AG04450 (cell line): ENCODE measurements at regions not wholly inside any gene's neighbourhood (a gene's known extent, or its start where the extent isn't known, plus 50 kb on each side); places are given as distances from the start of the nearest gene placed in this dataset.

Experiments
- CTCF ChIA-PET: fragments of 300-600, 350-600 bp; formaldehyde crosslinking; extraction: SDS; loops from one replicate; lab custom pipeline; 2022; ENCODE audit warnings: antibody characterized with exemption, inconsistent platforms; lab: Charles Lee
- POLR2A ChIA-PET: fragments of 350-600 bp; formaldehyde crosslinking; extraction: SDS; loops from one replicate; lab custom pipeline; 2021; ENCODE audit warnings: antibody characterized with exemption, inconsistent platforms; lab: Yijun Ruan, JAX
- DNase-seq: peaks from one replicate; pipeline ENCODE4 v3.0.0-alpha.2; 2011; ENCODE audit warnings: low read depth, low spot score
- H3K27ac ChIP-seq: one replicate; pipeline ENCODE4 v1.5.1; 2012; ENCODE audit warnings: low read depth, low read length, control low read depth
- H3K27me3 ChIP-seq: one replicate; pipeline ENCODE4 v1.6.0; 2012; ENCODE audit warnings: low read length; ENCODE audit not compliant: control insufficient read depth, insufficient read depth
- H3K4me3 ChIP-seq: 2 replicates; pipeline ENCODE4 v1.5.1; 2011; ENCODE audit warnings: mild to moderate bottlenecking, low read depth, low read length, control low read depth
- H3K9me3 ChIP-seq: 2 replicates; pipeline ENCODE4 v1.5.1; 2012; ENCODE audit warnings: low read length; ENCODE audit not compliant: control insufficient read depth, insufficient read depth
- TF ChIP-seq, protein P1 (sequence below): IDR thresholded peaks from 2 replicates; pipeline ENCODE4 v1.5.1; 2011; ENCODE audit warnings: low read depth, low read length, control low read depth, inconsistent platforms

DNA sequence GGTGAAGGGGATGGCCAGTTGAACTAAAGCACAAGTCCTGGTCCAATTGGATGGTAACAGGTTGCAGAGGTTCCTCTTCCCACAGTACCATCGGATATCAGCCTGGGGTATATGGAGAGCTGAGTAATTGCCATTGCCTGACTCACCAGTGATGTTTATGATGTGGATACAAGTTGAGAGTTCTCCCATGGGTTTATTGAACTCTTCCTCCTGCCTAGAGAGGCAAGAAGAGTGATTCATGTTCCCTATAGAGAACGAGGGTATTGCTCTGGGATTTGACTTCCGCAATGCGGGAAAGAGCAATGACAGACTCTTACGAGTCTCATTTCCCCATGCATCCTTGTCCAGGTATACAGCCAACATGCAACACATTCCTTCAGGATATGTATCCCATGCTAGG is 111.3 kb upstream of the PCDH9 start:
- POLR2A ChIA-PET, result no interaction called here
- TF ChIP-seq, protein P1, sequence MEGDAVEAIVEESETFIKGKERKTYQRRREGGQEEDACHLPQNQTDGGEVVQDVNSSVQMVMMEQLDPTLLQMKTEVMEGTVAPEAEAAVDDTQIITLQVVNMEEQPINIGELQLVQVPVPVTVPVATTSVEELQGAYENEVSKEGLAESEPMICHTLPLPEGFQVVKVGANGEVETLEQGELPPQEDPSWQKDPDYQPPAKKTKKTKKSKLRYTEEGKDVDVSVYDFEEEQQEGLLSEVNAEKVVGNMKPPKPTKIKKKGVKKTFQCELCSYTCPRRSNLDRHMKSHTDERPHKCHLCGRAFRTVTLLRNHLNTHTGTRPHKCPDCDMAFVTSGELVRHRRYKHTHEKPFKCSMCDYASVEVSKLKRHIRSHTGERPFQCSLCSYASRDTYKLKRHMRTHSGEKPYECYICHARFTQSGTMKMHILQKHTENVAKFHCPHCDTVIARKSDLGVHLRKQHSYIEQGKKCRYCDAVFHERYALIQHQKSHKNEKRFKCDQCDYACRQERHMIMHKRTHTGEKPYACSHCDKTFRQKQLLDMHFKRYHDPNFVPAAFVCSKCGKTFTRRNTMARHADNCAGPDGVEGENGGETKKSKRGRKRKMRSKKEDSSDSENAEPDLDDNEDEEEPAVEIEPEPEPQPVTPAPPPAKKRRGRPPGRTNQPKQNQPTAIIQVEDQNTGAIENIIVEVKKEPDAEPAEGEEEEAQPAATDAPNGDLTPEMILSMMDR, result no peak
- Histone ChIP-seq H3K4me3 (no peak overlapping the region), H3K27me3 (no peaks in the 10 kb centered on the region), H3K27ac (no peak overlapping the region), H3K9me3 (no peaks in the 10 kb centered on the region)
- CTCF ChIA-PET, result no interaction called here
- DNase-seq, result no peak

DNA sequence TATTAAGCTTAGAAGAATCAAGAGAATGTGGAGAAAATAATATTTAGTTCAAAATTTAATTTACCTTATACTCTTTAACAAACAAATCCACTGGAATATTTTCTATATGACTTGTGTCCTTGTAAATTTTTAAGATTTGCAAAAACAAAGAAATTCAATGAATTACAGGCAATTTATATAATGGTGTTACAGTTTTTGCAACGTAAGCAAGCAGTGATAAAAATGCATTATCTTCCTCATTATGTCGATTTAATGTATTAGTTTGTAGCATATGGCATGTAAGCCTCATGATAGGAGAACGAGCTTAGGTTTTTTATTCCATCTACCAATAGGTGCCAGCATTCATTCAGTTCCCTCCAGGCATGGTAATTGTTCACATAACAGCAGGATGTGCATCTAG is 100.0 kb upstream of the PCDH9 start:
- Histone ChIP-seq H3K4me3 (no peak overlapping the region), H3K9me3 (no peaks in the 10 kb centered on the region), H3K27me3 (no peaks in the 10 kb centered on the region), H3K27ac (no peak overlapping the region)
- TF ChIP-seq, protein P1, result no peak
- no peak for DNase-seq
- ChIA-PET POLR2A (no interaction called here), CTCF (no interaction called here)

DNA sequence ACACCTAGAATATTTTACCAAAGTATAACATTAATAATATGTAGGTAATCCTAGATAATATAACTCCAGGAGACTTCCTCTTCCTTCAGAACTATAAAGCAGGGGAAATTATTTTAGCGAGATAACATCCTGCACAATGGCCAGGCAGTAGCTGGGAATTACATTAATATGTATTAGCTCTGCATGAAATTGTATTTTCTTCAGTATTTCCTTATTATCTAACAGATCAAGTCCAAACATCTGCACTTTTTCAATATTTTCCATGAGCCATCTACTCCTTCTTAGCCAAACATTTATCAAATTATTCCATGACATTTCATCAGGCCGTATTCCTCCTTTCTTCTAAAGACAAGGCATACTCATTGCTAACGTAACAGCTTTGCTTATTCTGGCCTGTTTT is 98.8 kb upstream of the PCDH9 start:
- no peaks in the 10 kb centered on the region for H3K9me3 ChIP-seq
- H3K27me3 ChIP-seq, result no peaks in the 10 kb centered on the region
- TF ChIP-seq, protein P1, result no peak
- H3K27ac ChIP-seq, result no peak overlapping the region
- H3K4me3 ChIP-seq, result no peak overlapping the region
- DNase-seq, result no peak
- CTCF ChIA-PET, result no interaction called here
- POLR2A ChIA-PET, result interaction anchor here (0.6 kb wide), 1 partner anchor 701 kb away, joined by 3 read pairs; no protein-coding TSS in a partner anchor

DNA sequence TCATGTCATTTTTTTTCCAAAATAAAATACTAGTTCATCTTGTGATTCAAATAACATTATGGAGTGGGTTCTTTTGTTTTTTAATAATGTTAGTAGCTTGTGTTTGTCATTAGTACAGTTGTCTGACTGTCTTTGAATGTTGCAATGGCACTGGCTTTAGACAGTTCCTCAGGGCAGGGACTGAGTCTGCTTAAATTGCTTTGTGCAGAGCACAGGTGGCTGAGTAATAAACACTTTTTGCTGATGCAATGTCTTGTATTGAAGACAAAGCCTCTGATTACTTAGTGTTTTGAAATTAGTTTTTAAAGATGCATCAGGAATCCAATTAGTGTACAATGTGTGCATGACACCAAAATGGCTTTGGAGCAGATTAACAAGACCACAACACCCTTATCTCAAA is 88.7 kb upstream of the PCDH9 start:
- no peak for DNase-seq
- no peaks in the 10 kb centered on the region for H3K27me3 ChIP-seq
- CTCF ChIA-PET, result no interaction called here

DNA sequence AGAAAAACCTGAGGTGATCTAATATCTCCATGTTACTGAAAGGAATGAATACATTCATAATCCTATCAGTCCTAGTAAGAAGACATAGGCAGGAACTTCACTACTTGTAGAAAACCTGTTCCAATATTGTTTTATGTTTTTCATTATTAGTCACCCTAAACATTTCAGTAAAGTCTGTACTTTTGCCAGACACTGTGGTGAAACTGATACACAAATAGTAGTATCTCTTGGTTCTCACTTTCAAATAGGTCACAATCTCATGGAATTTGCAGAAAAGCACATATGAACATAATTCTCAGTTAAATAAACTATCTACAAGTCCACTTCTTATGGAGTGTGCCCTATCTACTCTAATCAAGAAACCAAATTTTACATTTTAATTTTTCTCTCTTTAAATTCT is 88.3 kb upstream of the PCDH9 start:
- ChIA-PET CTCF (no interaction called here), POLR2A (no interaction called here)
- TF ChIP-seq, protein P1, result no peak
- DNase-seq, result no peak
- H3K9me3 ChIP-seq, result no peaks in the 10 kb centered on the region
- no peaks in the 10 kb centered on the region for H3K27me3 ChIP-seq
- H3K4me3 ChIP-seq, result no peak overlapping the region
- H3K27ac ChIP-seq, result no peak overlapping the region

More for the DNA sequence above, 88.7 kb upstream of the PCDH9 start:
- POLR2A ChIA-PET, result no interaction called here
- no peak overlapping the region for H3K4me3 ChIP-seq
- no peak overlapping the region for H3K27ac ChIP-seq
- TF ChIP-seq, protein P1, result no peak
- H3K9me3 ChIP-seq, result no peaks in the 10 kb centered on the region
